IMR-90 (cell line): ENCODE measurements at regions not wholly inside any gene's neighbourhood (a gene's known extent, or its start where the extent isn't known, plus 50 kb on each side); places are given as distances from the start of the nearest gene placed in this dataset.

Source experiments
- ATAC-seq: fragments of 200-7000 bp; cut with Tn5 transposase; 2 replicates; pipeline ENCODE4 v1.9.1; 2020; ENCODE audit warnings: low read depth, mild to moderate bottlenecking, moderate library complexity
- BruUV-seq: library from RNA; stranded (reverse); fragments of 400-500 nt; replicated peaks from 2 replicates; lab custom pipeline; 2021; lab: Mats Ljungman, UMichigan
- CTCF ChIA-PET: fragments of 300-600 bp; formaldehyde crosslinking; extraction: SDS; loops from one replicate; lab custom pipeline; 2021; ENCODE audit warnings: antibody characterized with exemption; lab: Yijun Ruan, JAX
- POLR2A ChIA-PET: fragments of 300-600 bp; sonication (Branson Sonifier 250); formaldehyde crosslinking; loops from one replicate; lab custom pipeline; 2022; ENCODE audit warnings: antibody characterized with exemption; ENCODE audit not compliant: unreplicated experiment; lab: Charles Lee
- DNase-seq: peaks from one replicate; pipeline ENCODE4 v3.0.0; 2013
- H2AFZ ChIP-seq: replicated peaks from 2 replicates; pipeline ENCODE3; 2013; ENCODE audit warnings: low read length, mild to moderate bottlenecking; ENCODE audit not compliant: poor library complexity
- H2AK5ac ChIP-seq: 2 replicates; pipeline ENCODE4 v1.6.1; 2013; ENCODE audit warnings: low read depth, low read length, inconsistent platforms
- H2AK9ac ChIP-seq: replicated peaks from 2 replicates; pipeline ENCODE3; 2013; ENCODE audit warnings: mild to moderate bottlenecking, low read depth, low read length, moderate library complexity; ENCODE audit not compliant: poor library complexity
- H2BK120ac ChIP-seq: 2 replicates; pipeline ENCODE4 v1.6.1; 2013; ENCODE audit warnings: low read depth, low read length, inconsistent platforms
- H2BK15ac ChIP-seq: 3 replicates; pipeline ENCODE4 v1.6.1; 2013; ENCODE audit warnings: low read depth, low read length, inconsistent platforms
- H2BK20ac ChIP-seq: 2 replicates; pipeline ENCODE4 v1.6.1; 2013; ENCODE audit warnings: low read depth, mild to moderate bottlenecking, inconsistent platforms, low read length, moderate library complexity
- H2BK5ac ChIP-seq: 2 replicates; pipeline ENCODE4 v1.6.1; 2013; ENCODE audit warnings: mild to moderate bottlenecking, low read depth, low read length, inconsistent platforms; ENCODE audit not compliant: poor library complexity, severe bottlenecking
- H3K14ac ChIP-seq: replicated peaks from 2 replicates; pipeline ENCODE4 v1.6.1; 2013; ENCODE audit warnings: low read depth, low read length, inconsistent platforms
- H3K18ac ChIP-seq: 2 replicates; pipeline ENCODE4 v1.6.1; 2013; ENCODE audit warnings: low read depth, low read length, control low read depth
- H3K23ac ChIP-seq: 2 replicates; pipeline ENCODE4 v1.6.1; 2013; ENCODE audit warnings: low read depth, low read length, inconsistent platforms
- H3K27ac ChIP-seq: 2 replicates; pipeline ENCODE4 v1.5.1; 2013; ENCODE audit warnings: mild to moderate bottlenecking, control low read depth, low read length; ENCODE audit not compliant: insufficient read depth
- H3K27me3 ChIP-seq: 2 replicates; pipeline ENCODE4 v1.6.1; 2013; ENCODE audit warnings: low read length; ENCODE audit not compliant: control insufficient read depth, insufficient read depth
- H3K36me3 ChIP-seq: 2 replicates; pipeline ENCODE4 v1.6.1; 2013; ENCODE audit warnings: low read length, mixed read lengths; ENCODE audit not compliant: control insufficient read depth, insufficient read depth
- H3K4ac ChIP-seq: 2 replicates; pipeline ENCODE4 v1.6.1; 2013; ENCODE audit warnings: low read depth, low read length, inconsistent platforms
- H3K4me1 ChIP-seq: 2 replicates; pipeline ENCODE4 v1.6.1; 2013; ENCODE audit warnings: low read length, mixed read lengths; ENCODE audit not compliant: control insufficient read depth, insufficient read depth
- H3K4me2 ChIP-seq: 2 replicates; pipeline ENCODE4 v1.6.1; 2013; ENCODE audit warnings: low read depth, mild to moderate bottlenecking, control low read depth, low read length, moderate library complexity
- H3K4me3 ChIP-seq: 2 replicates; pipeline ENCODE4 v1.5.1; 2013; ENCODE audit warnings: low read depth, mild to moderate bottlenecking, control low read depth, low read length, moderate library complexity; ENCODE audit not compliant: insufficient read depth
- H3K56ac ChIP-seq: 2 replicates; pipeline ENCODE4 v1.6.1; 2013; ENCODE audit warnings: low read length, inconsistent platforms; ENCODE audit not compliant: insufficient read depth; ENCODE audit errors: extremely low read depth
- H3K79me1 ChIP-seq, 2 experiments: 2 replicates each; pipeline ENCODE4 v1.6.1; 2013; ENCODE audit warnings: low read length in 2 of 2, inconsistent platforms in 1 of 2, low read depth in 1 of 2
- H3K9ac ChIP-seq: 2 replicates; pipeline ENCODE4 v1.6.1; 2013; ENCODE audit warnings: low read depth, low read length, control low read depth
- H3K9me1 ChIP-seq: 2 replicates; pipeline ENCODE4 v1.6.1; 2013; ENCODE audit warnings: low read length, inconsistent platforms; ENCODE audit not compliant: insufficient read depth
- H3K9me3 ChIP-seq: 2 replicates; pipeline ENCODE4 v1.6.1; 2013; ENCODE audit warnings: low read length; ENCODE audit not compliant: control insufficient read depth, insufficient read depth
- H4K20me1 ChIP-seq: 2 replicates; pipeline ENCODE4 v1.6.1; 2013; ENCODE audit warnings: low read length, inconsistent platforms; ENCODE audit not compliant: insufficient read depth
- H4K5ac ChIP-seq: 2 replicates; pipeline ENCODE4 v1.6.1; 2013; ENCODE audit warnings: mild to moderate bottlenecking, low read depth, low read length, control low read depth
- H4K8ac ChIP-seq, 2 experiments: 2 replicates each; pipeline ENCODE4 v1.6.1; 2013; ENCODE audit warnings: low read depth in 2 of 2, low read length in 2 of 2, control low read depth in 1 of 2, inconsistent platforms in 1 of 2
- H4K91ac ChIP-seq: 2 replicates; pipeline ENCODE4 v1.6.1; 2013; ENCODE audit warnings: low read depth, low read length, inconsistent platforms; ENCODE audit not compliant: insufficient read depth
- BHLHE40 ChIP-seq: fragments of 150-350 bp; IDR thresholded peaks from 2 replicates; pipeline ENCODE4 v1.6.1; 2016; ENCODE audit warnings: mild to moderate bottlenecking, low read depth, low read length
- CEBPB ChIP-seq: IDR thresholded peaks from 2 replicates; pipeline ENCODE4 v1.6.1; 2012; ENCODE audit warnings: low read depth, low read length, improper control_type of control experiment
- CHD1 ChIP-seq: IDR thresholded peaks from 2 replicates; pipeline ENCODE4 v1.6.1; 2012; ENCODE audit warnings: low read depth, low read length, improper control_type of control experiment
- CTCF ChIP-seq: conservative IDR thresholded peaks from 2 replicates; pipeline ENCODE4 v1.5.1; 2012; ENCODE audit warnings: mild to moderate bottlenecking, low read depth, low read length, improper control_type of control experiment
- FOS ChIP-seq: fragments of 150-350 bp; IDR thresholded peaks from 2 replicates; pipeline ENCODE4 v1.6.1; 2016; ENCODE audit warnings: low read depth, low read length
- MAFK ChIP-seq: IDR thresholded peaks from 2 replicates; pipeline ENCODE4 v1.6.1; 2012; ENCODE audit warnings: low read depth, low read length, improper control_type of control experiment
- MAZ ChIP-seq: IDR thresholded peaks from 2 replicates; pipeline ENCODE4 v1.6.1; 2012; ENCODE audit warnings: low read depth, mild to moderate bottlenecking, low read length, improper control_type of control experiment, moderate library complexity, borderline replicate concordance
- MXI1 ChIP-seq: IDR thresholded peaks from 2 replicates; pipeline ENCODE4 v1.6.1; 2012; ENCODE audit warnings: low read depth, mild to moderate bottlenecking, low read length, moderate library complexity, borderline replicate concordance
- NFE2L2 ChIP-seq: fragments of 150-350 bp; IDR thresholded peaks from 2 replicates; pipeline ENCODE4 v1.6.1; 2016; ENCODE audit warnings: low read depth, mild to moderate bottlenecking, low read length
- POLR2A ChIP-seq: IDR thresholded peaks from 2 replicates; pipeline ENCODE4 v1.6.1; 2012; ENCODE audit warnings: mild to moderate bottlenecking, low read depth, low read length
- RAD21 ChIP-seq: IDR thresholded peaks from 2 replicates; pipeline ENCODE4 v1.6.1; 2012; ENCODE audit warnings: low read length, improper control_type of control experiment
- RCOR1 ChIP-seq: IDR thresholded peaks from 2 replicates; pipeline ENCODE4 v1.6.1; 2012; ENCODE audit warnings: mild to moderate bottlenecking, low read length, improper control_type of control experiment; ENCODE audit not compliant: insufficient replicate concordance
- RFX5 ChIP-seq: IDR thresholded peaks from 2 replicates; pipeline ENCODE4 v1.8.0; 2012; ENCODE audit warnings: low read depth, mild to moderate bottlenecking, low read length, moderate library complexity
- SMC3 ChIP-seq: fragments of 150-350 bp; IDR thresholded peaks from 2 replicates; pipeline ENCODE4 v1.6.1; 2016; ENCODE audit warnings: low read depth, mild to moderate bottlenecking, antibody characterized with exemption, low read length, moderate library complexity
- WGBS, 2 experiments: methylation state at CpG; one replicate each; pipeline versions ENCODE4 v1.1.5 to v1.1.7; 2013; ENCODE audit warnings: missing lambda C conversion rate in 2 of 2; ENCODE audit not compliant: insufficient read length in 1 of 2; ENCODE audit errors: extremely low coverage in 2 of 2; 5-methylcytosine and 5-hydroxymethylcytosine counted together
- dilution Hi-C: fragments of 300-500 bp; cut with HindIII; formaldehyde crosslinking; loops from one replicate; pipeline ENCODE4 v1.14.3; 2018; ENCODE audit warnings: low sequenced_read_pairs; ENCODE audit not compliant: unreplicated experiment
- in situ Hi-C: fragments of 300-500 bp; cut with MboI; formaldehyde crosslinking; loops from 3 replicates; pipeline ENCODE4 v1.14.3; 2019; ENCODE audit warnings: low sequenced_read_pairs, inconsistent platforms, mixed read lengths
- intact Hi-C: fragments of 100-400 bp; cut with micrococcal nuclease; formaldehyde crosslinking; loops from 2 replicates; pipeline ENCODE4 v1.10.0; 2022
- TF ChIP-seq, protein P1 (sequence below): fragments of 150-350 bp; IDR thresholded peaks from 2 replicates; pipeline ENCODE4 v1.6.1; 2017; ENCODE audit warnings: mild to moderate bottlenecking, antibody characterized with exemption, low read length, low read depth
- TF ChIP-seq, protein P2 (sequence below): fragments of 150-350 bp; IDR thresholded peaks from 2 replicates; pipeline ENCODE4 v1.6.1; 2016; ENCODE audit warnings: low read depth, mild to moderate bottlenecking, low read length, moderate library complexity, borderline replicate concordance

DNA sequence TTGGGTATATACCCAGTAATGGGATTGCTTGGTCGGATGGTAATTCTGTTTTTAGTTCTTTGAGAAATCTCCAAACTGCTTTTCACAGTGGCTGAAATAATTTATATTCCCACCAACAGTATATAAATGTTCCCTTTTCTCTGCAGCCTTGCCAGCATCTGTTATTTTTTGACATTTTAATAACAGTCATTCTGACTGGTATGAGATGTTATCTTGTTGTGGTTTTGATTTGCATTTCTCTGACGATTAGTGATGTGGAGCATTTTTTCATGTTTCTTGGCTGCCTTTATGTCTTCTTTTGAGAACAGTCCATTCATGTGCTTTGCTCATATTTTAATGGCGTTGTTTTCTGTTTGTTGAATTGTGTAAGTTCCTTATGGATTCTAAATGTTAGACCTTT, 641.6 kb downstream of the HACE1 start:
- H3K9me1 ChIP-seq: no peaks in the 10 kb centered on the region
- H2BK15ac ChIP-seq: no peak overlapping the region
- no peaks in the 10 kb centered on the region for H3K36me3 ChIP-seq
- H2AK5ac ChIP-seq: no peak overlapping the region
- ChIA-PET CTCF (no interaction called here), POLR2A (no interaction called here)
- intact Hi-C loops: no loop called here
- H4K8ac ChIP-seq: no peak overlapping the region
- no TSS peak for BruUV-seq
- H3K4me2 ChIP-seq: no peak overlapping the region
- no peak overlapping the region for H3K9ac ChIP-seq
- H2AK9ac ChIP-seq: no peak overlapping the region
- no peak overlapping the region for H3K14ac ChIP-seq
- no peak overlapping the region for H4K91ac ChIP-seq
- no peaks in the 10 kb centered on the region for H3K9me3 ChIP-seq
- no peak for ATAC-seq
- dilution Hi-C loops: no loop called here
- H3K23ac ChIP-seq: no peak overlapping the region
- WGBS, 2 experiments: no CpG with 5 or more reads among the region's 3 CpGs
- no peaks in the 10 kb centered on the region for H4K20me1 ChIP-seq
- no peaks in the 10 kb centered on the region for H3K27me3 ChIP-seq
- TF ChIP-seq, protein P1, sequence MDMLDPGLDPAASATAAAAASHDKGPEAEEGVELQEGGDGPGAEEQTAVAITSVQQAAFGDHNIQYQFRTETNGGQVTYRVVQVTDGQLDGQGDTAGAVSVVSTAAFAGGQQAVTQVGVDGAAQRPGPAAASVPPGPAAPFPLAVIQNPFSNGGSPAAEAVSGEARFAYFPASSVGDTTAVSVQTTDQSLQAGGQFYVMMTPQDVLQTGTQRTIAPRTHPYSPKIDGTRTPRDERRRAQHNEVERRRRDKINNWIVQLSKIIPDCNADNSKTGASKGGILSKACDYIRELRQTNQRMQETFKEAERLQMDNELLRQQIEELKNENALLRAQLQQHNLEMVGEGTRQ: no peak
- TF ChIP-seq SMC3 (no peak), CTCF (no peak), MAZ (no peak), BHLHE40 (no peak), RCOR1 (no peak), RAD21 (no peak), NFE2L2 (no peak), CEBPB (no peak), MAFK (no peak), MXI1 (no peak), RFX5 (no peak), FOS (no peak), POLR2A (no peak), CHD1 (no peak)
- TF ChIP-seq, protein P2, sequence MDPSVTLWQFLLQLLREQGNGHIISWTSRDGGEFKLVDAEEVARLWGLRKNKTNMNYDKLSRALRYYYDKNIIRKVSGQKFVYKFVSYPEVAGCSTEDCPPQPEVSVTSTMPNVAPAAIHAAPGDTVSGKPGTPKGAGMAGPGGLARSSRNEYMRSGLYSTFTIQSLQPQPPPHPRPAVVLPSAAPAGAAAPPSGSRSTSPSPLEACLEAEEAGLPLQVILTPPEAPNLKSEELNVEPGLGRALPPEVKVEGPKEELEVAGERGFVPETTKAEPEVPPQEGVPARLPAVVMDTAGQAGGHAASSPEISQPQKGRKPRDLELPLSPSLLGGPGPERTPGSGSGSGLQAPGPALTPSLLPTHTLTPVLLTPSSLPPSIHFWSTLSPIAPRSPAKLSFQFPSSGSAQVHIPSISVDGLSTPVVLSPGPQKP: no peak
- H4K5ac ChIP-seq: no peak overlapping the region
- H3K4me3 ChIP-seq: no peak overlapping the region
- H3K56ac ChIP-seq: no peak overlapping the region
- no peak overlapping the region for H2BK5ac ChIP-seq
- H3K4ac ChIP-seq: no peak overlapping the region
- no peak overlapping the region for H2BK20ac ChIP-seq
- no peak overlapping the region for H3K27ac ChIP-seq
- no peak overlapping the region for H2AFZ ChIP-seq
- H3K4me1 ChIP-seq: no peaks in the 10 kb centered on the region
- DNase-seq: no peak
- no peak overlapping the region for H2BK120ac ChIP-seq
- in situ Hi-C loops: no loop called here
- H3K18ac ChIP-seq: no peak overlapping the region
- no peaks in the 10 kb centered on the region for H3K79me1 ChIP-seq
